PC-9 (cell line): ENCODE measurements at regions not wholly inside any gene's neighbourhood (a gene's known extent, or its start where the extent isn't known, plus 50 kb on each side); places are given as distances from the start of the nearest gene placed in this dataset.

Experiments used
- CTCF ChIP-seq: fragments of 200-600 bp; sonication (generic); conservative IDR thresholded peaks from 2 replicates; pipeline ENCODE4 v1.6.1; 2017; ENCODE audit warnings: mixed run types, antibody characterized with exemption, mild to moderate bottlenecking, moderate library complexity
- EZH2 ChIP-seq: fragments of 200-600 bp; sonication (generic); IDR thresholded peaks from 2 replicates; pipeline ENCODE4 v1.8.0; 2017; ENCODE audit warnings: antibody characterized with exemption, low read depth

- no peak for TF ChIP-seq CTCF
- no peak for TF ChIP-seq EZH2
These were observed 209.4 kb upstream of the MSX2 start for GRCh38 chr5:174514983-174515394.
